ENCODE measurements at regions not wholly inside any gene's neighbourhood (a gene's known extent, or its start where the extent isn't known, plus 50 kb on each side); places are given as distances from the start of the nearest gene placed in this dataset.

- H3K27ac Mint-ChIP-seq, result no peak overlapping the region
- Histone ChIP-seq H3K27me3 (ENCODE audit: insufficient read depth) (no peaks in the 10 kb centered on the region), H3K4me3 (no peak overlapping the region), H3K4me2 (no peak overlapping the region), H3K4me1 (ENCODE audit: insufficient read depth) (peaks cover 35% of the 10 kb centered on the region), H3K9me2 (ENCODE audit: insufficient read depth) (peaks cover 4% of the 10 kb centered on the region; the same call in 1 of the 2 replicates), H4K20me1 (replicated peaks; ENCODE audit: insufficient read depth) (no peaks in the 10 kb centered on the region), H3F3A (replicated peaks; ENCODE audit: low read depth) (no peaks in the 10 kb centered on the region), H3K79me2 (replicated peaks; ENCODE audit: insufficient read depth) (no peaks in the 10 kb centered on the region), H3K27ac (ENCODE audit: low read depth) (no peak overlapping the region), H2AFZ (no peak overlapping the region), H3K36me3 (ENCODE audit: insufficient read depth) (no peaks in the 10 kb centered on the region)
- no peak for TF ChIP-seq STAT1 (IDR thresholded peaks at IDR 0.05; ENCODE audit: unreplicated experiment)
- TF ChIP-seq ZNF462 (CRISPR knock-in tag; IDR thresholded peaks at IDR 0.05), result no peak
- no peak for TF ChIP-seq POLR2AphosphoS5 (IDR thresholded peaks at IDR 0.05; ENCODE audit: low read depth)
- TF ChIP-seq EZH2 (IDR thresholded peaks at IDR 0.05; ENCODE audit: low read depth, unreplicated experiment), result no peak
- TF ChIP-seq REST (IDR thresholded peaks at IDR 0.05; ENCODE audit: unreplicated experiment), result no peak
- no peak for TF ChIP-seq JUNB (IDR thresholded peaks at IDR 0.05; ENCODE audit: unreplicated experiment)
- TF ChIP-seq EZH2phosphoT487 (IDR thresholded peaks at IDR 0.05; ENCODE audit: unreplicated experiment), result no peak
- TF ChIP-seq CTCF (conservative IDR thresholded peaks at IDR 0.05; ENCODE audit: low read depth in 2 of 2), result no peak
- TF ChIP-seq ZNF331 (CRISPR knock-in tag; IDR thresholded peaks at IDR 0.05; ENCODE audit: low read depth), result no peak
- TF ChIP-seq CREB1 (CRISPR knock-in tag; IDR thresholded peaks at IDR 0.05; ENCODE audit: low read depth), result no peak
- no peak for TF ChIP-seq NANOG (IDR thresholded peaks at IDR 0.05; ENCODE audit: borderline replicate concordance)
- TF ChIP-seq ETS1 (IDR thresholded peaks at IDR 0.05), result no peak
- TF ChIP-seq ZNF114 (CRISPR knock-in tag; IDR thresholded peaks at IDR 0.05), result no peak
- DNase-seq (ENCODE audit: low spot score) (no peak), ATAC-seq (no peak)
- H3K27me3 Mint-ChIP-seq (ENCODE audit: insufficient read depth, low read depth, poor library complexity), result no peaks in the 10 kb centered on the region
- no peak overlapping the region for H3K4me3 Mint-ChIP-seq
- no peaks in the 10 kb centered on the region for H3K9me3 Mint-ChIP-seq
- peaks cover 40% of the 10 kb centered on the region for H3K4me1 Mint-ChIP-seq
- H3K36me3 Mint-ChIP-seq (ENCODE audit: low read depth), result no peaks in the 10 kb centered on the region
Measured at GRCh38 chr5:110058175-110058574, 368.4 kb downstream of the MAN2A1 start.

Measured in GM23338 (cell line).